ENCODE measurements at regions not wholly inside any gene's neighbourhood (a gene's known extent, or its start where the extent isn't known, plus 50 kb on each side); places are given as distances from the start of the nearest gene placed in this dataset.

GRCh38 chr11:42200311-42200710, 740.9 kb upstream of the LRRC4C start:
- H3K9me2 ChIP-seq (replicated peaks; ENCODE audit: insufficient read depth, low read length): no peaks in the 10 kb centered on the region
- H3K9ac ChIP-seq (ENCODE audit: low read length): no peak overlapping the region
- TF ChIP-seq CTCF (IDR thresholded peaks at IDR 0.05; ENCODE audit: low read length) (no peak), EZH2 (optimal IDR thresholded peaks at IDR 0.05; ENCODE audit: low read depth, low read length) (no peak), EZH2phosphoT487 (IDR thresholded peaks at IDR 0.05; ENCODE audit: low read length) (no peak)
- H3K4me1 ChIP-seq (ENCODE audit: low read length): no peaks in the 10 kb centered on the region
- H3K4me2 ChIP-seq (ENCODE audit: low read depth, low read length): no peak overlapping the region
- no peaks in the 10 kb centered on the region for H3K27me3 ChIP-seq (replicated peaks; ENCODE audit: insufficient read depth, low read length)
- no peak overlapping the region for H2AFZ ChIP-seq (ENCODE audit: low read length)
- no peaks in the 10 kb centered on the region for H3K9me3 ChIP-seq (replicated peaks; ENCODE audit: insufficient read depth, low read length)
- H3K36me3 ChIP-seq (replicated peaks; ENCODE audit: insufficient read depth, low read length): no peaks in the 10 kb centered on the region
- H3K4me3 ChIP-seq (ENCODE audit: low read length): no peak overlapping the region
- no peaks in the 10 kb centered on the region for H3K79me2 ChIP-seq (ENCODE audit: low read length)
- DNase-seq: no peak
- H3K27ac ChIP-seq (ENCODE audit: low read length): no peak overlapping the region
- H4K20me1 ChIP-seq (ENCODE audit: insufficient read depth, low read length): no peaks in the 10 kb centered on the region
- H3F3A ChIP-seq (ENCODE audit: insufficient read depth, low read length): no peaks in the 10 kb centered on the region

GRCh38 chr11:42201603-42202148, 742.2 kb upstream of the LRRC4C start:
- no peak overlapping the region for H3K4me3 ChIP-seq (ENCODE audit: low read length)
- H3K27ac ChIP-seq (ENCODE audit: low read length): no peak overlapping the region
- H3K36me3 ChIP-seq (replicated peaks; ENCODE audit: insufficient read depth, low read length): no peaks in the 10 kb centered on the region
- no peak overlapping the region for H3K4me2 ChIP-seq (ENCODE audit: low read depth, low read length)
- no peaks in the 10 kb centered on the region for H4K20me1 ChIP-seq (ENCODE audit: insufficient read depth, low read length)
- DNase-seq: no peak
- no peak for TF ChIP-seq CTCF (IDR thresholded peaks at IDR 0.05; ENCODE audit: low read length)
- H3K27me3 ChIP-seq (replicated peaks; ENCODE audit: insufficient read depth, low read length): no peaks in the 10 kb centered on the region
- H3K9ac ChIP-seq (ENCODE audit: low read length): no peak overlapping the region
- no peaks in the 10 kb centered on the region for H3F3A ChIP-seq (ENCODE audit: insufficient read depth, low read length)
- H3K79me2 ChIP-seq (ENCODE audit: low read length): no peaks in the 10 kb centered on the region
- H2AFZ ChIP-seq (ENCODE audit: low read length): no peak overlapping the region
- H3K4me1 ChIP-seq (ENCODE audit: low read length): no peaks in the 10 kb centered on the region
- no peaks in the 10 kb centered on the region for H3K9me2 ChIP-seq (replicated peaks; ENCODE audit: insufficient read depth, low read length)
- no peaks in the 10 kb centered on the region for H3K9me3 ChIP-seq (replicated peaks; ENCODE audit: insufficient read depth, low read length)

- Histone ChIP-seq H4K20me1 (ENCODE audit: insufficient read depth, low read length) (no peaks in the 10 kb centered on the region), H3K4me1 (ENCODE audit: low read length) (no peaks in the 10 kb centered on the region), H3K9me3 (replicated peaks; ENCODE audit: insufficient read depth, low read length) (no peaks in the 10 kb centered on the region), H3F3A (ENCODE audit: insufficient read depth, low read length) (no peaks in the 10 kb centered on the region), H2AFZ (ENCODE audit: low read length) (no peak overlapping the region), H3K4me2 (ENCODE audit: low read depth, low read length) (no peak overlapping the region), H3K4me3 (ENCODE audit: low read length) (no peak overlapping the region), H3K36me3 (replicated peaks; ENCODE audit: insufficient read depth, low read length) (no peaks in the 10 kb centered on the region), H3K79me2 (ENCODE audit: low read length) (no peaks in the 10 kb centered on the region), H3K9ac (ENCODE audit: low read length) (no peak overlapping the region), H3K27ac (ENCODE audit: low read length) (no peak overlapping the region), H3K9me2 (replicated peaks; ENCODE audit: insufficient read depth, low read length) (no peaks in the 10 kb centered on the region), H3K27me3 (replicated peaks; ENCODE audit: insufficient read depth, low read length) (no peaks in the 10 kb centered on the region)
- DNase-seq: no peak
- TF ChIP-seq CTCF (IDR thresholded peaks at IDR 0.05; ENCODE audit: low read length) (no peak), EZH2 (optimal IDR thresholded peaks at IDR 0.05; ENCODE audit: low read depth, low read length) (no peak), EZH2phosphoT487 (IDR thresholded peaks at IDR 0.05; ENCODE audit: low read length) (no peak)
Observed at GRCh38 chr11:42205518-42205917, 746.1 kb upstream of the LRRC4C start.

Measured in MM.1S (cell line).